HG03039 (cell line): ENCODE measurements at regions not wholly inside any gene's neighbourhood (a gene's known extent, or its start where the extent isn't known, plus 50 kb on each side); places are given as distances from the start of the nearest gene placed in this dataset.
"Not testable (repeated sequence)": the region's sequence is repeated elsewhere in the genome, so short reads cannot be mapped to it uniquely, and the experiment has no call there.

ENCODE experiments used
- ATAC-seq: cut with Tn5 transposase; IDR thresholded peaks from one replicate; pipeline ENCODE4 v1.9.1; 2021; ENCODE audit warnings: mild to moderate bottlenecking, moderate library complexity; ENCODE audit not compliant: unreplicated experiment

DNA sequence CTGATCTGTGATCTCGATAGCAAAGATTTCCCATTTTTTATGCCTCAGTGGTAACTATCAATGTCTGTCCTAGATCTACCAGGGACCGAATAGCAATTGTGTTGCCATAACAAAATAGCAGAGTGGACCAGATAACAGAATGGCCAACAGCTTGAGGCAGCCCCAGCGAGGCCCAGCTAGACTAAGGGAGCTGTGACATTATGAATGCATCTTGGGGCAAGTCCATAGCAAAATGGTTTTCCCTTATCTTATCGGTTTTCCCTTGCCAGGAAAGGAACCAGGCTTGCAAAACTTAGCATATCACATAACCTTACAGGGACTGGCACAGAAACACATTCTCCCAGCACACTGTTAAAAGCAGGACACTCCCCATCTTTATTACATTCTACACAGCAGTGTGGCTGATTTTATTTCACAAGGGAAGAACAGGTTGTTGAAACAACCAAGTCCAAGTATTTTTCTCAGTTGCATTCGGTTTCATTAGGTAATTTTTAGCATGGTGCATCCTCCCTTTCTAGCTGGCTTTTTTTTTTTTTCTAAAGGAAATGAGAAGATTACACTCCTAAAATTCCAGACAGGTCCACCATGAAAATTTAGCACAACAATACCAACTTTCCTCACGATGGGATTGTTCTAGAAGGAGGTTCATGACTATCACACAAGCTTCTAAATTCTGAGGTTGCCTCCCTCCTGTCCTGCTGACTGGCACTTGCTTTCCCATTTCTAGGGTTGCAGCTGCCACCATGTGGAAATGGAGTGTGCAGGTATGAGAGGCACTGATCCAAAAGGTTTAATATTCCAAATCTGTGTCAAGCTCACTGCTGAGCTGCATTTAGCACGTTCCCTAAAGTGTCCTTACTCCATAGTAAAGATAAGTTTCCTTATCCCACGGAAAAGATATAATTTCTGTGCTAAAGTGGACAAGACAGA, 97.0 kb upstream of the SLC35G4 start:
- ATAC-seq: no peak

DNA sequence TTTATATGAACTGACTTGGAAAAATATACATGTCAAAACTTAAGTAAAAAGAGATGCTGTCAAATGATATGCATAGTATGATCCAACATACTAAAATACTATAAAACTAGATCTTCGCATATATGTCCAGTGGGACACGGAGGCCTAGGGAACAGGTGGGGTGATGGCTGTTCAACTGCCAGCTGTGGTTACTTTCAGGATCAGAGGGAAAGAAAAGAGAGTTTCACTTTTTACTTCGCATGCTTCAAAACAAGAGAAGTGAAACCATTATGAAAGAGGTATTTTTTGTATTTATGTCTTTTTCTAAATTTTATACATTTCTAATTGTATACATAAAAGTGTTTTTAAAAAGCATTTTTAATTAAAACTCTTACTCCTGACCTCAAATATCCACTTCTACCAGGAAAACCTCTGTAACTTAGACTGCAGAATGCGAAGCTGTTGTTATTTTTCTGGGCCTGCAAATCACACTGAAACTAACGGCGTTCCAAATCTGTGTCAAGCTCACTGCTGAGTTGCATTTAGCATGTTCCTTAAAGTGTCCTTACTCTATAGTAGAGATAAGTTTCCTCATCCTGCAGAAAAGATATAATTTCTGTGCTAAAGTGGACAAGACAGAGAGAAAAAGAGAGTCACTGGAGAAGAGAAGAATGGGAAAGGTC, 97.8 kb upstream of the SLC35G4 start:
- ATAC-seq: peak; percentile 78

DNA sequence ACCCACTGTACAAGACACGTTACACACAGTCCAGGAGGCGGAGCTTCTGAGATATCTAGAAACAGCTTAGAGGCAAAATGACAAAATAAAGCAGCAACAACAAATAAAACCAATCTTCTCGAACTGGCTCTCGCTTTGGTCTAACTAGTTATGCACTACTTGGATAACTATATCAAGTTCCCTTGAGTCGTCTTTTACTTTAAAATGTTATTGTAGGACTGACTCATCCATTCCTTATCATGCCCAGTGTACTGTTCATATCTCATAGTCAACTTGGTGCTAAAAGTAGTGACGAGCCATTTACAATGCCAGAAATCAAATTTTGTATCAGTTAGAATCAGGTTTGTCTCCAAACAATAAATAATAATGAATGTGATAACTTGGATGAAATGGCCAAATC, 102.5 kb upstream of the SLC35G4 start:
- no peak for ATAC-seq

DNA sequence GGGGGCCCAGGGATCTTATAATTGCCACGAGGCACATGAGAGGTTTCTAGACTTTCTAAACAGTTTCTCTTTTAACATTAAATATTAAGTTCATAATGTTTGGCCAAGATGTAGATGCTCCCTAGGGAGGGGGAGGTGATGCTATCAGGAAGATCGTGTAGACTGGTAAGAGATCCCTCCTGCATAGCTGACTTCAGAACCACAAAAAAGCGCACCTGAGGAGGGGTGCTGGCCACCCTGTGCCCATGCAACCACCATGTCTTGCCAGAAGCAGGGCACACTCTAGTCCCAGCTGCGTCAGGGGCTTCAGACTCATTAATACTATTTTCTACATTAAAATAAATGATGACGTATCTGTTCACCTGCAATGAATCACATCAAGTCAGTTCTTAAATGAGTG, 103.4 kb upstream of the SLC35G4 start:
- no peak for ATAC-seq

DNA sequence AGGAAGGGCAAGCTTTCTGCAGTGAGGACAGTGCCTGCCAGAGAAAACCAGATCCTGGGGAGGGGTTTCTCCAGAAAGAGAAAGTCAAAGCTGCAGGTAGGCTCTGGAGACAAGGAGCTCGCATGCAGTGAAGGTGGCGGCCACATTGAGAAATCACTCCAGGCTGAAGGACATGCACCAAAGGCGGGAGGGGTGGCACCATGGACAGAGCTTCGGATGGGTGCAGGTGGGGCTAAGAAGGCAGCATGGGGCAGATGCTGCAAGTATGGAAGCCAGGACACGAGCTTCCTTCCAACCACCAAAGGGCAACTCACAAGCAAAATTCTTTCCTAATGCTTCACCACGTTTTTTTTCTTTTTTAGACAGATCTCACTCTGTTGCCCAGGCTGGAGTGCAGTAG, 104.4 kb upstream of the SLC35G4 start:
- no peak for ATAC-seq

DNA sequence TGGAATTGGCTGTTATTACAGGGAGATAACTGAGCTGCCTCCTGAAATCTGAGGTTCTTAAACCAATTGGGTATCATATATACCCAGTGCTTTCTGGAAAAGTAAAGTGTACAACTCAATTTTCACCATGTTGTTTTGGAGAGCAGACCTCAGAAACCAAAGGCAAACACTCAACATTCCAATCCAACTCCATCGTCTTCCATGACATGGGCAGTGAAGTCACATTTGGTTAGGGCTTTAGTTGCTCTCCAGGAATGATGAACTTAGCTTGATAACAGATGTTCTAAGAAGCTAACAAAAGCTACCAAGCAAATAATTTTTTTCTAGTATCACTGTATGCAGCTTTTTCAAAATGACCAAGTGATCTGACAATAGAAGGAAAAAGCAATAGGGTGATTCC, 107.0 kb upstream of the SLC35G4 start:
- no peak for ATAC-seq

DNA sequence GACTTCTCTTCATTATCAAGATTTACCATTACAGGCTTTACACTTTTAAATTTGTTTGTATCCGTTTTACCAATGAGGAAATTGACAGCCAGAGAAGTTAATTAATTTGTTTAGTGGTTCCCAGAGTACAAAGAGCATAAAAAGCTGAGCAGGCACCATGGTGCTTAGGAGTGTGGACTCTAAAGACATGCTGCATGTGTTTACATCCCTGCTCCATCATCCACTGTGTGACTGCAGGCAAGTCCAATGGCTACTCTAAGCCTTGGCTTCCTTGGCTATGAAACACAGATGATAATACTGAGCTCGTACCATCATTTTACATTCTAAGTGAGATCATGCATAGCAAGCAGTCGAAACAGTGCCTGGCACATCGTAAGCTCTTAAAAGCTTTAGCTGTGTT, 108.0 kb upstream of the SLC35G4 start:
- no peak for ATAC-seq

DNA sequence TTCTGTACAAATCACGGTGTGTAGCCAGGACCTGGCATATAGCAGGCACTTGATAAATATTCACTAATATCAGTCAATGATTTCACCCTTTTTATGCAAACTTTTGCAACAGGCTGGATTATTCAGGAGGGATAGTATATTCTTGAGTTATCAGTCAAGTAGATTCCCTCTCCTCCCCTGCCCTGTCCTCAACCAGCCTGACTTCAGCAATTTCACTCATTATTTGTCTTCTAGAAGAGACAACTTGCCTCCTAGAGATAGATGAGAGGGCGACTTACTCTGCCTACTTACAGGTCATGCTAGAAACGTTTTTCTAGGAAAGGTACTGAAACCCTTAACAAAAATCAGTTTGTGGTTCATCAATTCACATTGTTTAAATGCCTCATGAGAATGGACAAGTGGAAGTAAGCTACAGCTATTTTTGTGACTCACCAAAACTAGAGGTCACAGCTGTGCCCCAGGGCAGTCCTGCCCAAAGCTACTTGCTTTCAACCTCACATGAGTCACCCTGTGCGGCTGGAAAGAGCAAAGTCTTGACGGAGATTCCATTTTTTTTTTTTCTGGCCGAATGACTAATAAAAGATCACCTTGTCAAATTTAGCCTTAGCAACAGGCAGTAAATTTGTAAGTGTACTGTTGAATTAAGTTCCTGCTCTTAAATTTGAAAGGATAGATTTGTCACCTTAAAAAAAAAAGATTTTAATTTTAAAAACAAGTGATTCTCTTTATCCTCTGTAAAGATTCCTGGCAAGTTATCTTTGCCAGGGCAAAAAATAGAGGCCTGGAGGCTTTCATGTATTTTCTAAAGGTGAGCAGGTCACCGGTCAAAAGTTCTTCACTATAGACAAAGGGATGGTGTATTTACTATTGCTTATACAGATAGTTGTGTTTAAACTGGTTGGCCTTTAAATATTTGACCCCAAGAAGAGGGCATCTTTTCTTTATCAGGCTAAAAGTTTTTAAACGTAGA, 109.0 kb upstream of the SLC35G4 start:
- peak; percentile 56 for ATAC-seq

DNA sequence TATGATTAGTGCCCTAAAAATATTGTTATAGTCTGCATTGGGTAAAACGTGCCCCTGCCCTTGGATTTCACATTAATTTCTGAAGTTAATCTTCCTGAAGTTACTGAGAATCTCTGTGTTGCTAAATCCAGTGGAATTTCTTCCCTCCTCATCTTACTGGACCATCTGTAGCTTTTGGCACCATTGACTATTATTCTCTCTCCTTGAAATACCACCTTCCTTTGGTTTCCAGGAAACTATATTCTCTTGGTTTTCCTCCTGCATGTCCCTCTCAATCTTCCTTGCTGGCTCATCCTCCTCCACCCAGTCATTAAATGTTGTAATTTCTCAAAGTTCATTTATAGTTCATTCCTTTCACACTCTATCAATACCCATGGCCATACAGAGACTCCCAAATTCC, 110.6 kb upstream of the SLC35G4 start:
- ATAC-seq: no peak

DNA sequence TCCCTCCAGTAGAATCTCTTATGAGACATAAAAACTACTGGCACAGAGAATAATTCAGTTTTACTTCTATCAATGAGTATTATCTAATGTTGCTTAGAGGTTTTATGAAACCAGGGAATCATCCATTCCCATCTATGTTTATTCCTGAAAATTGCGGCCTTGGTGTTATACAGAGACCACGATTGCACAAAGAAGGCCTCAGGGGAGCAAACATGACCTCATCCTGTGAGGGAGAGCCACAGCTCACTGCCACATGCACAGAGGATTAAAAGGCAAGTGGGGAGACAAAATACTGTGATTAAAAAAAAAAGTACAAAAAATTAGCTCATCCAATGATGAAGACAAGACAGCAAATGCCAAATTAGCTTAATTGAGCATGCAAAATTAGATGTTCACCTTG, 111.8 kb upstream of the SLC35G4 start:
- no peak for ATAC-seq

DNA sequence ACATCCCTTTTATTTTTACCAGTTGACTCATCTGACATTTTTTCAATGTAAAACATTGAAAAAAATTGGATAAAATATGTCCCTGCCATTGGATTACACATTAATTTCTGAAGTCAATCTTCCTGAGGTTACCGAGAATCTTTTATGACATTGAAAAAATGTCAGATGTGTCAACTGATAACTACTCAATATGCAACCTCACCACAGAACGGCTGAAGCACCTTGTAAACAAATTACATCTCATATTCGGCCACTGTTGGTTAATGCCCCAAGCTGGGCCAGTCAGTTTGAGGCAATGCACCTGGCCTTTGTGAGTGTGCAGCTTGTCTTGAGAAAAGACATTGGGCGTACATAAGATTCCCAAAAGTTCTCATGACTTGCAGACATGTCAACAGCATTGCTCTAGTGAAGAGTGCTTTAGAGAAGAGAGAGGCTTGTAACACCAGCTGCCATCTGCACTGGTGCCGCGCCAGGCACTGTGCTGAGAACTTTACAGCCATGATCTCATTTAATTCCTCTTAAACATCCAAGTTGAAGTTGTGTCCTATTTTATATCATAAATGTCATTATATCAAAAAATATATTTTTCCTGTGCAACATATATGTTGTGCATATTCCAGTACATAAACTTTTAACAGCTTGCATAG, 112.7 kb upstream of the SLC35G4 start:
- ATAC-seq: no peak

DNA sequence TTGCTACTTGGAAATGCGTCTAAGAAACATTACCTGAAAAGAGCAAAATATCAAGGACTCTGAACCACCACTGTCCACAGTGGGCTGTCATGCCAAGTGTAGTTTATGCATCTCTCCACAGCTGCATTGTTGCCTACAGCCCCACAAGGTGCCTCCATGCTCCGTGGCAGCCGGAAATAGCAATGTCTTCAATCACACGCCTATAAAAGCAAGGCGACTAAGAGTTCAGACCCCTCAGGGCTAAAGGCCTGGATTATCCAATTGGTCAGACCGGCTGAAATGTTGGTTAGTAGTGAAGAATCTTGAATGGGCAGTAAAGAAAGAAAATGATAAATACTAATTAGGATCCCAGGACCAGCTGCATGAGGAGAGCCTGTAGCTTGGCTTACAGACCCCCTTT, 114.0 kb upstream of the SLC35G4 start:
- no peak for ATAC-seq

DNA sequence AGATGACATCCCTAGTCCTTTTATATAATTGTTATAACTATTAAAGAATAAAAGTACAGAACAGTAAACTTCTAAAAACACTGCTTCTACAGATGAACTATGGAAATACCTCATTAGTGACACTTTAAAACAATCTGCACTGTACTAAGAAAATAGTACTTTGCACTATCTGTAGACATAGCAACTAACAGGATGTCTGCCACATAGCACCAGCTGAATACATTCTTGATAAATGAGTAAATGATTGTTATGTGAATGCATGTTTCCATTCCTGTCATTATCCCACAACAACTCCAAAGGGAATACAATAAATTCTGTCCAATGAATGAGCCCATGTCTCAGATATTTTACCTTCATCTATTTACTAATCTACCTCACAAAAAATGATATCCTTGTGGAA, 115.3 kb upstream of the SLC35G4 start:
- no peak for ATAC-seq

DNA sequence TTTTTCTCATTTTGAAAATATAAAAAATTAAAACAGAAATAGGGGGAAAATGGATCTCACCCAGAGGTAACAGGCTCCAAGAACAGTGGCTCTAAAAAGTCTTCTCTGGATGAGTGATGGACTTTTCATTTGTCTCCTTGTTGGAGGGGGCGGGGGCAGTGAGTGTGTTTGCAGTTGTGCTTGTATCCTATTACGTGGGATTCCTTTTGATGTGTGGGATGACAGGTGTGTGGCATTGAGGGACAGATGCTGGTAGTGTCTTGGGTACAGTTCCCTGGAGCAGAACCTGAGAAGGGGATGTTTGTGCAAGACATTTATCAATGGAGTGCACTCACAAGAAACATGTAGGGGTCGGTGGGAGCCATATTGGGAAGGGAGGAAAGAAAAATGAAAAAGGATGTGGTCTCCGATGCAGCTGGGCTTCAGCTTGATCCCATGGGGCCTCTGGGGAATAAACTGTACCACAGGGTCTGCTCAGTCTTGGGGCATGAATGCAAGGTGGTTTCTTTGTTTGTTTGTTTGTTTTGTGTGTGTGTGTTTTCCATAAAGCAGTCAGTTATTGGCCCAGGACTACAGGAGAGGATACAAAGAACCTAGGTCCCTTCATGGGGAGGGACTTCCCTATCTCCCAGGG, 120.0 kb upstream of the SLC35G4 start:
- no peak for ATAC-seq

DNA sequence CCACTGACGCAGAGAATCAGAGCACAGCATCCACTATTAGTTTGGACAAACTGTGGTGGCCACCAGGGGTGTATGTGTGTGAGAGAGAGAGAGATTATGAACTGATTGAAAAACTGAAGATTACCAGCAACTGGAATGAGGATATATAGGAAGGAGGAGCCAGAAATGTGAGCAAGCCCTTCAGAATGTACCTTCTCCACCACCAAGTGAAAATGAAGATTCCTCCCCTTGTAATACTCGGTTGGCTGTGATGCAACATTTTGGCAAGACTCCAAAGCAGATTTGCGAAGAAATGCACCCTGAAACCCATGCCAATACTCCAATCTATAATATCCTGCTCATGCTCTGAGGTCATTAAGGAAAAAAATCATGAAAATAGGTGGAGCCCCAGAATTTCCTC, 121.2 kb upstream of the SLC35G4 start:
- ATAC-seq: no peak

DNA sequence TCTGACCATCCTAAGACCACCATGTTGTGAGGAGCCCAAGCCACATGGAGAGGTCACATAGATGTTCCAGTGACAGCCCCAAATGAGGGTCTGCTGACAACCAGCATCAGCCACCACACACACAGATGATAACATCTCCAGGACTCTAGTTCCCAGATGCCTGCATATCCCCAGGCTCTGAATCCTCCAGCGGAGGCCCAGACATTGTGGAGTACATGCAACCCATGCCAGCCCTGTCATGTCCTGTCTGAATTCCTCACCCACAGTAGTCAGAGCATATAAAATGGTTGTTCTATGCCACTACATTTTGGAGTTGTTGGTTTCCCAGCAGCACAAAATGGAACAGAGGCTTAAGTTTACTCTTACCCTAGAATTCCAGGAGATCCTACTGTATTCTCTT, 122.0 kb upstream of the SLC35G4 start:
- ATAC-seq: no peak

DNA sequence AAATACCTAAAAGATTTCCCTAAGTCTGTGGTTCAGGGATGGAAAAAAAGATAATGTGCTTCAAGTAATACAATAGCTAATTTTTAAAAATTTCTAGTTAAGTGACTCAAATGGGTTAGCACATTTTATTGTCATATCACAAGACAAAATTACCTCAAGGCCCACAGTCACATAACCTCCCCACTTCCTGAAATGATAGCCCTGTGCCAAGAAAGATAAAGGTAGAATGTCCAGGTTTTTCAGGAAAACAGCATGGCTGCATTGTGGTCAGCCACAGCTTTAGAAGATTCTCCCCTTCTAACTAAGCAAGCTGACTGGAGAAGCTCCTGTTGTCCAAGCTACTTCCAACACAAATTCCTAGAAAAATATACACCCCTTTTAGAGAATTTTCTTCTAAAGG, 127.1 kb upstream of the SLC35G4 start:
- ATAC-seq: no peak

DNA sequence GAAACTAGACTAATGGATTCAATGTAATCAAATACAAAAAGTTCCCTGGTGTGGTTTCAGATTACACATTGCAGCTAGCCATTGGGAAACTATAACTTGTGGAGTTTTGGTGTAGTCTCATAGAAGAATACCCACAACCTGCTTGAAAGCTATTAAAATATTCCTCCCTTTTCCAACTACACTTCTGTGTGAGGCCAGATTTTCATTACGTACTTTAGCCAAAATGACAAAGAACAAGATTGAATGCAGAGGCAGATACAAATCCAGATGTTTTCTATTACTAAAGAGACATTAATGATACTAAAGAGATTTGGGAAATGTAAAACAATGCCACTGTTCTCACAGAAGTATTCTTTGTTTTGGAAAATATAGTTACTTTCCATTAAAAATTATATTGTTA, 128.7 kb upstream of the SLC35G4 start:
- no peak for ATAC-seq

DNA sequence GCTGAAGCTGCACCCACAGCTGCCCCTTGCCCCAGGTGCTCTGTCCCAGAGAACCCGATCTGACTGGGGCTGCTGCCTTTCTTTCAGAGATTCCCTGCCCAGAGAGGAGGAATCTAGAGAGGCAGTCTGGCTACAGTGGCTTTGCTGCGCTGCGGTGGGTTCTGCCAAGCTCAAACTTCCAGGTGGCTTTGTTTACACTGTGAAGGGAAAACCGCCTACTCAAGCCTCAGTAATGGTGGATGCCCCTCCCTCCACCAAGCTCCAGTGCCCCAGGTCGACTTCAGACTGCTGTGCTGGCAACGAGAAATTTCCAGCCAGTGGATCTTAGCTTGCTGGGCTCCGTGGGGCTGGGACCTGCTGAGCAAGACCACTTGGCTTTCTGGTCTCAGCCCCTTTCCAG, 130.4 kb upstream of the SLC35G4 start:
- ATAC-seq: not testable (repeated sequence)

DNA sequence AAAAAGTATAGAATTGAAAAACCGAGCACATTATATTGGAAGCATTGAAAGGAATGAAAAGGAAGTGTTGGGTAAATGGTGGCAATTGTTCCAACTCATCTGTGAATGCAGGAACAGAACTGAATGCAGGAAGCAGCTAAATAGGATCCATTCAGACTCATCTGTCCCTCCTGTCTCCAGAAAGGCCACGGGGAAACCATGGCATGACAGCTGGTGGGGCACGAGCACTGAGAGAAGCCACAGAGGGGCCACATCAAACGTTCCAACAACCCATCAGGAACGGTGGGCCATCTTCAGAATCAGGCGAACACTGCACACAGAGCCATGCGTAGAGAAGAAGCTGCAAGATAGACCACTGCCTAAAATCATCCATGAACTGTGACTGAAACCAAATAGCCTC, 138.5 kb upstream of the SLC35G4 start:
- ATAC-seq: no peak
